ENCODE measurements at regions not wholly inside any gene's neighbourhood (a gene's known extent, or its start where the extent isn't known, plus 50 kb on each side); places are given as distances from the start of the nearest gene placed in this dataset.

DNA sequence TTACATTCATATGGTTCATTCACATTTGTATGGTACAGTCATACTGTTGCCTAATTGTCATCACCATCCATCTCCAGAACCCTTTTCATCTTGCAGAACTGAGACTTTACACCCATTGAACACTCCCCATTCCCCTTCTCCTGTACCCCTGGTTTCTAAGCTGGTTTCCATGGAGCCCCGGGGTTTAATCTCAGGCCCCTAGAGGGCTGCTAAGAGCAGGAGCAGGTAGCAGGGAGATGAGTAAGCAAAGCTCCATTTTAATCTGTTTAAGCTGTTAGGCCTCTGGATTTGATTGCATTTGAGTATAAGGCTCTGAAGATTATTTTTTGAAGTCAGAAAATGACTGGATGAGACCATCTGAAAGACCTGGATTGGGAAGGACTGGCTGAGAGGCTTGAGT is 68.5 kb upstream of the RPL38 start:
- Histone ChIP-seq H3K9me2 (ENCODE audit: insufficient read depth, low read length) (no peaks in the 10 kb centered on the region), H3K36me3 (ENCODE audit: insufficient read depth, low read length) (no peaks in the 10 kb centered on the region), H3K9me3 (ENCODE audit: low read length) (no peaks in the 10 kb centered on the region), H3F3A (ENCODE audit: insufficient read depth, low read length, poor library complexity, severe bottlenecking) (no peaks in the 10 kb centered on the region), H2AFZ (ENCODE audit: low read depth, low read length) (no peak overlapping the region), H3K4me3 (ENCODE audit: low read length) (no peak overlapping the region), H3K27ac (ENCODE audit: low read length) (no peak overlapping the region), H4K20me1 (ENCODE audit: insufficient read depth) (no peaks in the 10 kb centered on the region), H3K9ac (ENCODE audit: low read length) (no peak overlapping the region), H3K4me2 (ENCODE audit: low read length) (no peak overlapping the region), H3K79me2 (replicated peaks; ENCODE audit: insufficient read depth, low read length) (no peaks in the 10 kb centered on the region), H3K27me3 (ENCODE audit: insufficient read depth, low read depth, low read length) (no peaks in the 10 kb centered on the region)
- TF ChIP-seq MXI1 (conservative IDR thresholded peaks at IDR 0.05; ENCODE audit: poor library complexity, severe bottlenecking) (no peak), EP300 (conservative IDR thresholded peaks at IDR 0.05; ENCODE audit: poor library complexity, severe bottlenecking) (no peak), TAF1 (IDR thresholded peaks at IDR 0.05; ENCODE audit: low read depth) (no peak), EZH2 (IDR thresholded peaks at IDR 0.05; ENCODE audit: borderline replicate concordance, insufficient read depth, low read length, poor library complexity, severe bottlenecking) (no peak), POLR2AphosphoS5 (IDR thresholded peaks at IDR 0.05) (no peak), RAD21 (conservative IDR thresholded peaks at IDR 0.05) (no peak), SMC3 (conservative IDR thresholded peaks at IDR 0.05; ENCODE audit: poor library complexity) (no peak)
- TF ChIP-seq, protein P1, sequence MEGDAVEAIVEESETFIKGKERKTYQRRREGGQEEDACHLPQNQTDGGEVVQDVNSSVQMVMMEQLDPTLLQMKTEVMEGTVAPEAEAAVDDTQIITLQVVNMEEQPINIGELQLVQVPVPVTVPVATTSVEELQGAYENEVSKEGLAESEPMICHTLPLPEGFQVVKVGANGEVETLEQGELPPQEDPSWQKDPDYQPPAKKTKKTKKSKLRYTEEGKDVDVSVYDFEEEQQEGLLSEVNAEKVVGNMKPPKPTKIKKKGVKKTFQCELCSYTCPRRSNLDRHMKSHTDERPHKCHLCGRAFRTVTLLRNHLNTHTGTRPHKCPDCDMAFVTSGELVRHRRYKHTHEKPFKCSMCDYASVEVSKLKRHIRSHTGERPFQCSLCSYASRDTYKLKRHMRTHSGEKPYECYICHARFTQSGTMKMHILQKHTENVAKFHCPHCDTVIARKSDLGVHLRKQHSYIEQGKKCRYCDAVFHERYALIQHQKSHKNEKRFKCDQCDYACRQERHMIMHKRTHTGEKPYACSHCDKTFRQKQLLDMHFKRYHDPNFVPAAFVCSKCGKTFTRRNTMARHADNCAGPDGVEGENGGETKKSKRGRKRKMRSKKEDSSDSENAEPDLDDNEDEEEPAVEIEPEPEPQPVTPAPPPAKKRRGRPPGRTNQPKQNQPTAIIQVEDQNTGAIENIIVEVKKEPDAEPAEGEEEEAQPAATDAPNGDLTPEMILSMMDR (IDR thresholded peaks at IDR 0.05; ENCODE audit: poor library complexity, severe bottlenecking) = no peak
- TF ChIP-seq, protein P2, sequence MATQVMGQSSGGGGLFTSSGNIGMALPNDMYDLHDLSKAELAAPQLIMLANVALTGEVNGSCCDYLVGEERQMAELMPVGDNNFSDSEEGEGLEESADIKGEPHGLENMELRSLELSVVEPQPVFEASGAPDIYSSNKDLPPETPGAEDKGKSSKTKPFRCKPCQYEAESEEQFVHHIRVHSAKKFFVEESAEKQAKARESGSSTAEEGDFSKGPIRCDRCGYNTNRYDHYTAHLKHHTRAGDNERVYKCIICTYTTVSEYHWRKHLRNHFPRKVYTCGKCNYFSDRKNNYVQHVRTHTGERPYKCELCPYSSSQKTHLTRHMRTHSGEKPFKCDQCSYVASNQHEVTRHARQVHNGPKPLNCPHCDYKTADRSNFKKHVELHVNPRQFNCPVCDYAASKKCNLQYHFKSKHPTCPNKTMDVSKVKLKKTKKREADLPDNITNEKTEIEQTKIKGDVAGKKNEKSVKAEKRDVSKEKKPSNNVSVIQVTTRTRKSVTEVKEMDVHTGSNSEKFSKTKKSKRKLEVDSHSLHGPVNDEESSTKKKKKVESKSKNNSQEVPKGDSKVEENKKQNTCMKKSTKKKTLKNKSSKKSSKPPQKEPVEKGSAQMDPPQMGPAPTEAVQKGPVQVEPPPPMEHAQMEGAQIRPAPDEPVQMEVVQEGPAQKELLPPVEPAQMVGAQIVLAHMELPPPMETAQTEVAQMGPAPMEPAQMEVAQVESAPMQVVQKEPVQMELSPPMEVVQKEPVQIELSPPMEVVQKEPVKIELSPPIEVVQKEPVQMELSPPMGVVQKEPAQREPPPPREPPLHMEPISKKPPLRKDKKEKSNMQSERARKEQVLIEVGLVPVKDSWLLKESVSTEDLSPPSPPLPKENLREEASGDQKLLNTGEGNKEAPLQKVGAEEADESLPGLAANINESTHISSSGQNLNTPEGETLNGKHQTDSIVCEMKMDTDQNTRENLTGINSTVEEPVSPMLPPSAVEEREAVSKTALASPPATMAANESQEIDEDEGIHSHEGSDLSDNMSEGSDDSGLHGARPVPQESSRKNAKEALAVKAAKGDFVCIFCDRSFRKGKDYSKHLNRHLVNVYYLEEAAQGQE (IDR thresholded peaks at IDR 0.05; ENCODE audit: borderline replicate concordance) = no peak

DNA sequence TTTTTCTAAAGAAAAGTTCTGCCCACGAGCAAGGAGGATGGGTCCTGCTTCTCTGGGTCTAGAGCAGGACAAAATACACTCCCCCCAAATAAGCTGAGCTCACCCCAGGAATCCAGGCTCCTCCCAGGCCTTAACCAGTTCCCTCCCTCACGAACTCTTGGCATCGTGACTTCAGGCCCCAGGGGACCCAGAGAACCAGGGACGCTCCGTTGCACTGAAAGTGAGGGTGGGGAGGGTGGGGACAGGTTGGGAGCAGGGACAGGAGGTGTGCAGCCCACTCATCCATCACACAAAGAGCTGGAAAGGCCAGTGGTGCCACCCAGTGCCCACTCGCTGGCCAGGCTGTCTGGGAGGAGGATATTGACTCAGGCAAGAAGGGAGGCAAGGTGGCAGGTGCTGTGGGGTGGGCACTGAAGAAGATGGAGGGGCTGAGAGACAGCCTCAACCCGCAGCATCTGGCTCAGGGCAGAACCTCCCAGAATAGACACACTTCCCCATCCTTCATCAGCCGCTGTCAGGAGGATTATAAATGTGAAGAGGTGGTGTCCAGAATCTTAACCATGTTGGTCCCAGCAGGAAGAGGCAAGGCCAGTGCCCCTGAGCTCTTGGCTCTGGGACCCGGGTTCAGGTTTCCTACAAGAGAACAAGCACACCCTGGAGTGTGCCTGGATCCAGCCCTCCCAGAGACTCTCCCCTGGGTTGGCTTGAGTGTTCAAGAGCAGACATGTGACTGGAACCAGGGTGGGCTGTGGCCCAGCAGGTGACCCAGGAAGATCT is 67.9 kb upstream of the RPL38 start:
- Histone ChIP-seq H3K79me2 (replicated peaks; ENCODE audit: insufficient read depth, low read length) (no peaks in the 10 kb centered on the region), H3K9me2 (ENCODE audit: insufficient read depth, low read length) (no peaks in the 10 kb centered on the region), H3K4me2 (ENCODE audit: low read length) (no peak overlapping the region), H3K9me3 (ENCODE audit: low read length) (peaks cover 4% of the 10 kb centered on the region), H3K9ac (ENCODE audit: low read length) (no peak overlapping the region), H2AFZ (ENCODE audit: low read depth, low read length) (no peak overlapping the region), H3K27ac (ENCODE audit: low read length) (no peak overlapping the region), H3K27me3 (ENCODE audit: insufficient read depth, low read depth, low read length) (no peaks in the 10 kb centered on the region), H3K36me3 (ENCODE audit: insufficient read depth, low read length) (no peaks in the 10 kb centered on the region), H4K20me1 (ENCODE audit: insufficient read depth) (no peaks in the 10 kb centered on the region), H3F3A (ENCODE audit: insufficient read depth, low read length, poor library complexity, severe bottlenecking) (no peaks in the 10 kb centered on the region), H3K4me3 (ENCODE audit: low read length) (no peak overlapping the region)
- TF ChIP-seq TAF1 (IDR thresholded peaks at IDR 0.05; ENCODE audit: low read depth) (no peak), POLR2AphosphoS5 (IDR thresholded peaks at IDR 0.05) (no peak), SMC3 (conservative IDR thresholded peaks at IDR 0.05; ENCODE audit: poor library complexity) (no peak)
- TF ChIP-seq, protein P2 (IDR thresholded peaks at IDR 0.05; ENCODE audit: borderline replicate concordance) = no peak

Data from neural cell (in vitro differentiated cells).